Hematopoietic multipotent progenitor cell (in vitro differentiated cells): ENCODE measurements at regions not wholly inside any gene's neighbourhood (a gene's known extent, or its start where the extent isn't known, plus 50 kb on each side); places are given as distances from the start of the nearest gene placed in this dataset.

Experiments
- DNase-seq, 3 donors: peaks; one replicate each; pipeline ENCODE4 v3.0.0-alpha.2; 2011 to 2015; ENCODE audit warnings: low read depth in 2 of 3, low spot score in 2 of 3

GRCh38 chr5:15266841-15267240, 233.1 kb upstream of the FBXL7 start:
- DNase-seq = no peak

DNA sequence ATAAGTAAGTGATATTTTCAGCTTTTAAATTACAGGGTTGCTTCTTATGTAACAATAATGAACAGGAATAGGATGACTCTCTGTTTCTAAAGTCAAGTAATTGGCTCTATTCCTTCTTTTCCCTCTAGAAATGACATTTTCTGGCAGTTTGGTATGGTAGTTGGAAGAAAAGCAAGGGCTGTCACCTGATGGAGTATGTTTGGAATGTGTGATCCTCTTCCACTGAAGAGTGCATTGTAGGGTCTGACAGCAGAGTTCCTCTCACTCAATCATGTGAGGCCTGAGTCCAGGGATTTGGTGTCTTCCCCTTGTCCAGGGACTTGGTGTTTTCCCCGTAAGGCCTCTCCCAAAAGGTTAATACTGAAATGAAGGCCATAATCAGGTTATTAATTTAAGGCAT, 233.8 kb upstream of the FBXL7 start:
- DNase-seq = no peak

- no peak for DNase-seq
Observed at GRCh38 chr5:15263942-15264341, 236.0 kb upstream of the FBXL7 start.

- DNase-seq = no peak
Observed at GRCh38 chr5:15263406-15263805, 236.6 kb upstream of the FBXL7 start.

GRCh38 chr5:15261269-15261995, 238.5 kb upstream of the FBXL7 start:
- DNase-seq = no peak

DNA sequence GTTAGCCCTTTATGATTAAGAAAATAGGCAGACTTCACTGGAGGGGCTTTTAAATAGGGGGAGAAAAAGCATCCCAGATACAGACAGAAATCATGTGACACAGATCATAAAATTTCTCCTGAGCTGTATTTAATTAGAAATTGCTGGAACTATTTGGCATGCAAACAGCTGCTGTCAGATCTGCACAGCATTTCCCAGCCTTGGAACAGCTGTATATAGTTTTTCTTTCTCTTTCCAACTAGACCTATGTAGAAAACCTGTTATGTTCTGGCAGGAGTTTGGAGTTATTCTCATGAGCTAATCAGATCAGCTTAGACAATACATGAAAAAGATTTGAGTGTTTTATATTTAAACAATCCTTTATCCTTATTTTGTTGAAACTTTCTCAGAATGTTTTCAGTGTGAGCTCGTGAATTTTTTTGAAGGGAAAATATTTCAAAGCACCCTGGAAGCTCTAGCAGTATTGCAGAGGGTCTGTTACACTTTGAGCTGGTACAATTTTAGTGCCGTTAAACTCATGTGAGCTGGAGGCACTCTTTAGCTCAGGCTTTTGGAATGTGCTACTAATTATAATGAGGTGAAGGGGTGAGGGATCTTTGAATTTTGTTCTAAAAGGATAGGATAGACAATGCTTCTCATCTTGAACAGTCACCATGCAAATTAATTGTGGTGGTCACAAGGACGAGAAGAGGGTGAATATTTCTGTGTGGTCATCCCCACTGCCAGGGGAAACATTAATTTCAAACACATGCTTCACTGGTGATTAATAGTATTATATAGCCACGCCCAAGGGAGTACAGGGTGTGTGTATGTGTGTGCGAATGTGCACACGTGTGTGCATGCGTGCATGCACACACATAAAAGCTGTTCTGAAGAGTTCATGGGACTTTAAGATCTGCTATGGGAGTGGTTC, 239.4 kb upstream of the FBXL7 start:
- no peak for DNase-seq

DNA sequence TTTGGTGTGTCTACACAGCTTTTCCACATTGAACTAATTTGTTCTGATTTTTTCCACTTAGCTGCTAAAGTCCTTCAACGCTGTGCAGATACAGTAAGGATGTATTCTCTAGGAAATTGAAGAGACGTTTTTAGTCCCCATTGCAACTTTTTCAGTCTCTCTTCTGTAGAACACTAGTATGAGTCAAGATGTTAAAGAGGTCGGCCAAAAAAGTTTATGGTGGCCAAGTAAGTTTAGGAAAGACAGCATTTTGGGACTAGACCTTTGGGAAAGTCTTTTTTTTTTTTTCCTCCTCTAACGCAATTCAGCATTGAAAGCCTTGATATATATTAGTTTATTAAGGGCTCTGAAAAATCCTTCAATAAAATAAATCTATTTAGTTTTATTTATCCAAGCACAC, 243.5 kb upstream of the FBXL7 start:
- no peak for DNase-seq

DNA sequence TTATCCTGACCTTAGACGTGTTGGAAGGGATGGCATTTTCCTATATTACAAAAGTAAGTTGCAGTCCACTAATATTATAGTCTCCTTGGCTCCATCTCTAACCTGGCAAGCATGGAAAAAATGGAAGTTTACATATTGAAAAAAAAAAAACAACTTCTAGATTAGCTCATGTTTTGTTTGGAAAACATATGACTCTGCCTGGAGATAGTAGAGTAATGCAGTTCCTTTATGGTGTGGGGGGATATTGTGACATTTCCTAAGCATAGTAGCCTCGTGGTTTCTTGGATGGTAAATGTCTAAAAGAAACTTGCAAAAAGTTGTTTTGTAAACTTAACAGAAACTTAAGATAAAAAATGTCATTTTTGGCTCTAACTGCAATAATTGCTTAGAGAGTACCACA, 244.4 kb upstream of the FBXL7 start:
- DNase-seq = no peak

DNA sequence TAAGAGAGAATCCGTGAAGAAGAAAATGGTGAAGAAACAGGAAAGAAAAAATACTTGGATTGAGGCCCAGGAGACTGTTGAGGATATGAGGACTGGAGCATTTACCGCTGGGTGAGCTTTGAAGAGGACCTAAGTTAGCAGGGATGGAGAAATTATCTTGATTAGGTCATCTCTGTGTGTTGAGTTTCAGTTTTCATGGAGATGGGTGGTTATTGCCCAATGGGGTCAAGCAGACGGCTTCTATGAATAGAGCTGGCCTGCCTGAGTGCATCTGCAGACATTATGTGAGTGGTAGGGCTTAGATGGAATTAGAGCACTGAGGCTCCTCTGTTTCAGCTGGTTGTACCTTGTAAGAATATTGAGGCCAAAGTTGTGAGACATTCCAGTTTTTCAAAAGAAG, 245.4 kb upstream of the FBXL7 start:
- no peak for DNase-seq

DNA sequence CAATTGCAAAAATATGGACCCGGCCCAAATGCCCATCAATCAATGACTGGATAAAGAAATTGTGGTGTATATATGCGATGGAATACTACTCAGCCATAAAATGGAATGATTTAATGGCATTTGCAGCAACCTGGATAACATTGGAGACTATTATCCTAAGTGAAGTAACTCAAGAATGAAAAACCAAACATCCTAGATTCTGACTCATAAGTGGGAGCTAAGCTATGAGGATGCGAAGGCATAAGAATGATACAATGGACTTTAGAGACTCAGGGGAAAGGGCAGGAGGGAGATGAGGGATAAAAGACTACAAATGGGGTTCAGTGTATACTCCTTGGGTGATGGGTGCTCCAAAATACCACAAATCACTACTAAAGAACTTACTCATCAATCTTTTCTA, 247.6 kb upstream of the FBXL7 start:
- no peak for DNase-seq

DNA sequence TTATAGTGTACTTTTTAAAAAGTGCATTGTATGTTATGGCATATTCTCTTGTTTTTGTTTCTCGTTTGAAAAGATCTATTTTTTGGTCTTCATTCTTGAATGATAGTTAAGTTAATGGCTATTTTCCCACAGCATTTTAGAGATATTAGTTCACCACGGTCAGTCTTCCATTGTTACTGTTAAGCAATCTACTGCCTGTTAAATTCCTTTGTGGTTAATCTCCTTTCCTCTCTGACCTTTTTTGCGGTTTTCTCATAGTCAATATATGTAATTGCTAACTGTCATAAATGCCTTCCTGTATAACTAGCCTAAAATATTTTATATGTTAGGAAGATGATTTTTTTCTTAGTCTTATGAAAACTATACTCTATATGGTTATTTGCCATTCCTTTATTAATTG, 250.8 kb upstream of the FBXL7 start:
- DNase-seq = no peak

DNA sequence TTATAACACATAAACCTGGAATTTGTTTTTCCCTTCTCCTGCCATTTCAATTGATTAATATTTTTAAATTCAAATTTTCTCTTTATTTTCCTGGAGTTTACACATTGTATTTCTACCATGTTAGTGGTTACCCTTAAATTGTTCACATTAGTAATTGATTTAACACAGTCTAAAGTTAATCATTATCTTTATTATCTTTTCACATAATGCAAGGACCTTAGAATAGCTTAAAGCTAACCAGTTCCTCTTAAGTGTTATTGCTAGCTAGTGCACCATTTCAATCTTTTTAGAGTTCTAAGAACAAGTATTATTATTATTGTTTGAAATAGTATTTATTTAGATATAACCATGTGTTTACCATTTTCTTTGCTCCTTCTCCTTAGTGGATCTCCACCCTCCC, 251.2 kb upstream of the FBXL7 start:
- DNase-seq = no peak

DNA sequence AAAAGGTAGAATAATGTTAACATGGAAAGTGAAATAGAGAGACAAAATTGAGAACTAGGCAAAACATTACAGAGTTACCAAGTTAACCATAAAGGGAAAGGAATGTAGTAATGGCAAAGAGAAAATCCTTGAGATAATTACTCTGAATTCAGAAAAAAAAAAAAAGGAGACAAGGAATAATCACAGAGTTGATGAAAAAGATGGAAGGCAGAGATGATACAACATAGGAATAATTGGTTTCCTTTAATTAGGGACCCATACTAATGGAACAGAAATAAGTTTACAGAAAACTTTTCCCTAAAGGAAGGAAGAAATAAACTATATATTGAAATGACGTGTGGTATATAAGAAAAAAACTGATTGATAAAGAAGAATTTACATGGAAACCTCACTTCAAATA, 254.1 kb upstream of the FBXL7 start:
- DNase-seq = no peak

DNA sequence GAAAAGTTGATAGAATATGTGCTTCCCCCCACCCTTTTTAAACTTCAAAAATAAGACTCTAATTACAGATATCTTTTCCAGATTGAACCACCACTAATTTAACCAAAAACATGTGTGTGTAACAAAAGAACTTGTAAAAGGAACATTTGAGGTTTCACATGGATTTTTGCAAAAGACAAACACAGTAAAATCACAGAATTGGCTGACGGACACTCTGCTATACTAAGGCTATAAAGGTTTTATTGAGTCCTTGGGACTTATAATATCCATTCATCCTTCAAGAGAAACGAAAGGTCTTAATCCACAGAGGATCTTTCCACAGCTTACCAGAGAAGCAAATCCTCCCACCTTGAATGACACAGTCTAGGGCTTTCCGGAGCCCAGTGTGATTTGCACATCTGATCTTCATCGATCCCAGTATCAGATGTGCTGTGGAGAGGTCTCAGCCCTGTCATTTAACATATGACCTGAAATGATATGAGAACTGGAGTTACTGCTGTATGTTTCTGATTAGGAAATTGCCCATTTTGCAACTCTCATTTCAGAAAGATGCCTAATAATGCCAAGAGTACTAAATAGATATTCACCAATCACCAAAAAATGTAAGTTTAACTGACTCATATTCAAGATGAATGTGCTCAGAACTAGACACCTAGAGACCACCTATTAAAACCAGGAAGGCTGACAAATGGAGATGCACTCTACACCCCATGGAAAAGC, 256.5 kb upstream of the FBXL7 start:
- DNase-seq = no peak

DNA sequence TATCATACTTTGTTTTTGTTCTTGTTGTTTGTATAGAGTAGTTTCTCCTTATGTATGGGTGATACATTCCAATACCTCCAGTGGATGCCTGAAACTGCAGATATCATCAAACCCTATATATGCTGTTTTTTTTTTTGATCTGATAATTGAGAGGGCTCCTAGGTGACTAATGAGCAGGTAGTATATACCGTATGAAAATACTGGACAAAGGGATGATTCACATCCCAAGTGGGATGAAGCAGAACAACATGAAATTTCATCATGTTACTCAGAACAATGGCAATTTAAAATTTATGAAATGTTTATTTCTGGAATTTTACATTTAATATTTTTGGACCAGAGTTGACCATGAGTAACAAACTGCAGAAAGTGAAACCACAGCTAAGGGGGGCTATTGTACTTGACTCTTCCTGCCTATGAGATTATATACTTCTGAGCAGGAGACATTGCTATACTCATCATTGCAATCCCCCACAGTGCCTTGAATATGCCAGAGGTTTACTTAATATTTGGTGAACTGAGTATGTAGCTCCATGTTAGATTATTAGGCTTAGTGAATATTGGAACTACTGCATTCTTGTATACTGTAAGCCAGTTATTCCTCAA, 258.7 kb upstream of the FBXL7 start:
- no peak for DNase-seq

GRCh38 chr5:15238006-15238405, 262.0 kb upstream of the FBXL7 start:
- DNase-seq = no peak

DNA sequence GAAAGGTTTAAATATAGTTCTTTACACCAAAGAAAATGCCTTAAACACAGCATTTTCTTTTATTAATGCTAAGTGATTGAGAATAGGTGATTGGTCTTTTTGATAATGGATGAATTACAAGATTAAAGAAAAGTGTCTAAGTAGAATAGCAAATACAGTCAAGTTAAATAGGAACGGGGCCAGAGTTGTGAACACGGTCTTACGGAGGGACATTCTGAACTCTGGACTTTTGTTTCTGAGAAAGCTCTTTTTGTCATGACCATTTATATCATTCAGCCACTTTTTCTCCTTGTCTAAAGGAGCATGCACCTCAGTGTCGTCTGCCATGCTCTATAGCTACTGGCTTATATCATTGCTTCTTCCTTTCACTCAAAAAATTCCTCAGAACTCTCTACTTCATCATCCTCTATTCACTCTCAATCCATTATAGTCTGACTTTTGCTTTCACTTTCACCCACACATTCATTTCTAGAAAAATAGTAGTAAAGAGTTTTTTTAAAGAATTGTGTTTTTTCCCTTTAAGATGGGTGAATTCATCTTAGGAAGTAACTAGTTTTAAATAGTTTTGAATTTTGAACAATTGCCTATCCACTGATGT, 263.0 kb upstream of the FBXL7 start:
- no peak for DNase-seq

GRCh38 chr5:15234911-15235310, 265.1 kb upstream of the FBXL7 start:
- no peak for DNase-seq

GRCh38 chr5:15234366-15234765, 265.6 kb upstream of the FBXL7 start:
- DNase-seq = no peak

DNA sequence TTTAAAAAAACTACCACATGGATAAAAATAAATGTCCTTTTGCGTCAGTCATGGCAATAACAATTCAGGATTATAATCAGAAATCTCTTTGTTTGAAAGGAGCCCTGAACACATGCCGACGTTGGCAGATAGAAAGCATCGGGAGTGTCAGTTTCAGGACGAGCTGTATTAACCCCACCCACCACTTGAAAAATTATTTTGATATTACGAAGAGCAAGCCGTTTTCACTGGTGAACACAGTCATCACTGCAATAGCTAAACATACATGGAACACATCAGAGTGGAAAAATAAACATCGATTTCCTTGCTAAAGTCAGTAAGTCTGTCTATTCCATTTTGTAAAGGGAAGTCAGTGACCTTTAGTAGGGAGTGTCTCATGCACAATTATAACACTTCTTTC, 266.4 kb upstream of the FBXL7 start:
- DNase-seq = no peak

DNA sequence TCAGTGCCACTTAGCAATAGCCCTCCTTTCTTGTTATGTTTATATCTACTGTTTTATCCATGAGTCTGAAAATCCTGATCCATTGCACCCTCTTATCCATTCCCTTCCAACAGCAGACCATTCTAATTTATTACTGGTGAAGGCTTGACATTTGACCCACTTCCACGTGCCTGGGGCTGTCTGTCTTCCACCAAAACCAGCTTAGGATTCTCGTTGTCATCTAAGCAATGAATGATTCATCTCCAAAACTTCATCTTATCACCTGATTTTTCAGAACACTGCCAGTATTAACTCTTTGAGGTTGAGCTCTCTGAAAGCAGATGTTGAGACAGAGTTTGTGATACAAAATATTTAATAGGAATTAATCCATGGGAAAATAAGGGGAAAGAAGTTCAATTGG, 277.8 kb upstream of the FBXL7 start:
- no peak for DNase-seq
